ENCODE measurements at regions not wholly inside any gene's neighbourhood (a gene's known extent, or its start where the extent isn't known, plus 50 kb on each side); places are given as distances from the start of the nearest gene placed in this dataset.

DNA sequence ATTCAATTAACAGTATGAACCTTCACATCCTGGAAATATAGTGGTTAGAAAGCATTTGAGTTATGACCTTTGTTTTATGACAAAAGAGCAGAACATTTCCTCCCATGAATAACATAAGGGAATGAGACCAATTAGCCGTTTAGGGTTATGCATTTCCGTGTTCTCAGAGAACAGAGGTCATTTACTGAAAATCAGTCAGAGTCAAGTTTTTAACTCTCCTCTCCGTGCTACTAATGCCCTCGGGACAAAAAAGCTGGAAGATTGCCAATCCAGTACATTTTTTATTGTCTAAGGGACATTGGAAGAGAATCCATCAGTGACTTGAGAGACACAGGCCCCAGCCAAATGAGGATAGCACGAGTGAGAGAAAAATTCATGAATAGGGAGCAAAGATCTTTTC lies 632.7 kb downstream of the RFPL4B start:
- POLR2A ChIA-PET, result no interaction called here
- CTCF ChIA-PET, result no interaction called here
- no peak for ATAC-seq
- H3K4me3 ChIP-seq (ENCODE audit: low read depth in 2 of 2, low read length in 2 of 2), result no peak overlapping the region
- in situ Hi-C loops (cut with HindIII; ENCODE audit: low pct_unique_long_range_greater_than_20kb, low sequenced_read_pairs) (no loop called here), intact Hi-C loops (cut with micrococcal nuclease; ENCODE audit: unreplicated experiment) (no loop called here)
- no peaks in the 10 kb centered on the region for H3K27me3 ChIP-seq (ENCODE audit: control insufficient read depth, insufficient read depth, low read length)
- no peaks in the 10 kb centered on the region for H3K9me3 ChIP-seq (ENCODE audit: control insufficient read depth, insufficient read depth, low read depth, low read length)
- no peaks in the 10 kb centered on the region for H3K36me3 ChIP-seq (ENCODE audit: control insufficient read depth, insufficient read depth, low read length)
- DNase-seq (ENCODE audit: low read depth, low spot score), result no peak
- no peak overlapping the region for H3K27ac ChIP-seq (ENCODE audit: low read length)
- BruUV-seq (replicated peaks), result no TSS peak
- TF ChIP-seq CTCF (IDR thresholded peaks at IDR 0.05) (no peak), TCF7L2 (IDR thresholded peaks at IDR 0.05; ENCODE audit: low read depth, low read length) (no peak)
- 0 out of 2 replicates have a peak, but pooled peaks cover 3% of the 10 kb centered on the region for H3K4me1 ChIP-seq (ENCODE audit: control insufficient read depth, insufficient read depth, low read length)

DNA sequence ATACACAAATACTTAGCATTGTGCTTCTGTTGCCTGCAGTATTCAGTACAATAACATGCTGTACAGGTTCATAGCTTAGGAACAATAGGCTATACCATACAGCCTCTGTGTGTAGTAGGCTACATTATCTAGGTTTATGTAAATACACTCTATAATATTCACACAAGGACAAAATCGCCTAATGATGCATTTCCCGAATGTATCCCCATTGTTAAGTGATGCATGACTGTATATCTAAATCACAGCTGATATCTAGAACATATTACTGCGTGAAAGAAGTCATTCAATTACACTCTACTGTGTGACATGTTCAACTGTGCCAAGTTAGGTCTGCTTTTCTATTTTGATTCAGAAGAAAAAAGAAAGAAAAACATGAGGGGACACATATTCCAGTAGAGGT lies 633.5 kb downstream of the RFPL4B start:
- no peak overlapping the region for H3K27ac ChIP-seq (ENCODE audit: low read length)
- H3K9me3 ChIP-seq (ENCODE audit: control insufficient read depth, insufficient read depth, low read depth, low read length), result no peaks in the 10 kb centered on the region
- intact Hi-C loops (cut with micrococcal nuclease; ENCODE audit: unreplicated experiment), result no loop called here
- no peak overlapping the region for H3K4me3 ChIP-seq (ENCODE audit: low read depth in 2 of 2, low read length in 2 of 2)
- DNase-seq (ENCODE audit: low read depth, low spot score) (no peak), ATAC-seq (no peak; the same call in 1 of the 2 replicates)
- H3K27me3 ChIP-seq (ENCODE audit: control insufficient read depth, insufficient read depth, low read length), result no peaks in the 10 kb centered on the region
- ChIA-PET POLR2A (no interaction called here), CTCF (no interaction called here)
- in situ Hi-C loops (cut with HindIII; ENCODE audit: low pct_unique_long_range_greater_than_20kb, low sequenced_read_pairs), result no loop called here
- BruUV-seq (replicated peaks), result no TSS peak
- H3K4me1 ChIP-seq (ENCODE audit: control insufficient read depth, insufficient read depth, low read length), result 0 out of 2 replicates have a peak, but pooled peaks cover 3% of the 10 kb centered on the region
- TF ChIP-seq POLR2AphosphoS5 (IDR thresholded peaks at IDR 0.05; ENCODE audit: low read depth, low read length) (no peak), CTCF (IDR thresholded peaks at IDR 0.05) (no peak), SIN3A (IDR thresholded peaks at IDR 0.05; ENCODE audit: borderline replicate concordance, insufficient read depth, low read depth, low read length) (no peak), TCF7L2 (IDR thresholded peaks at IDR 0.05; ENCODE audit: low read depth, low read length) (no peak)
- TF ChIP-seq, protein P1, sequence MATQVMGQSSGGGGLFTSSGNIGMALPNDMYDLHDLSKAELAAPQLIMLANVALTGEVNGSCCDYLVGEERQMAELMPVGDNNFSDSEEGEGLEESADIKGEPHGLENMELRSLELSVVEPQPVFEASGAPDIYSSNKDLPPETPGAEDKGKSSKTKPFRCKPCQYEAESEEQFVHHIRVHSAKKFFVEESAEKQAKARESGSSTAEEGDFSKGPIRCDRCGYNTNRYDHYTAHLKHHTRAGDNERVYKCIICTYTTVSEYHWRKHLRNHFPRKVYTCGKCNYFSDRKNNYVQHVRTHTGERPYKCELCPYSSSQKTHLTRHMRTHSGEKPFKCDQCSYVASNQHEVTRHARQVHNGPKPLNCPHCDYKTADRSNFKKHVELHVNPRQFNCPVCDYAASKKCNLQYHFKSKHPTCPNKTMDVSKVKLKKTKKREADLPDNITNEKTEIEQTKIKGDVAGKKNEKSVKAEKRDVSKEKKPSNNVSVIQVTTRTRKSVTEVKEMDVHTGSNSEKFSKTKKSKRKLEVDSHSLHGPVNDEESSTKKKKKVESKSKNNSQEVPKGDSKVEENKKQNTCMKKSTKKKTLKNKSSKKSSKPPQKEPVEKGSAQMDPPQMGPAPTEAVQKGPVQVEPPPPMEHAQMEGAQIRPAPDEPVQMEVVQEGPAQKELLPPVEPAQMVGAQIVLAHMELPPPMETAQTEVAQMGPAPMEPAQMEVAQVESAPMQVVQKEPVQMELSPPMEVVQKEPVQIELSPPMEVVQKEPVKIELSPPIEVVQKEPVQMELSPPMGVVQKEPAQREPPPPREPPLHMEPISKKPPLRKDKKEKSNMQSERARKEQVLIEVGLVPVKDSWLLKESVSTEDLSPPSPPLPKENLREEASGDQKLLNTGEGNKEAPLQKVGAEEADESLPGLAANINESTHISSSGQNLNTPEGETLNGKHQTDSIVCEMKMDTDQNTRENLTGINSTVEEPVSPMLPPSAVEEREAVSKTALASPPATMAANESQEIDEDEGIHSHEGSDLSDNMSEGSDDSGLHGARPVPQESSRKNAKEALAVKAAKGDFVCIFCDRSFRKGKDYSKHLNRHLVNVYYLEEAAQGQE (IDR thresholded peaks at IDR 0.05; ENCODE audit: insufficient read depth in 1 of 2, low read depth in 2 of 2, low read length in 1 of 2), result no peak
- H3K36me3 ChIP-seq (ENCODE audit: control insufficient read depth, insufficient read depth, low read length), result no peaks in the 10 kb centered on the region
